ENCODE measurements at regions not wholly inside any gene's neighbourhood (a gene's known extent, or its start where the extent isn't known, plus 50 kb on each side); places are given as distances from the start of the nearest gene placed in this dataset.

DNA sequence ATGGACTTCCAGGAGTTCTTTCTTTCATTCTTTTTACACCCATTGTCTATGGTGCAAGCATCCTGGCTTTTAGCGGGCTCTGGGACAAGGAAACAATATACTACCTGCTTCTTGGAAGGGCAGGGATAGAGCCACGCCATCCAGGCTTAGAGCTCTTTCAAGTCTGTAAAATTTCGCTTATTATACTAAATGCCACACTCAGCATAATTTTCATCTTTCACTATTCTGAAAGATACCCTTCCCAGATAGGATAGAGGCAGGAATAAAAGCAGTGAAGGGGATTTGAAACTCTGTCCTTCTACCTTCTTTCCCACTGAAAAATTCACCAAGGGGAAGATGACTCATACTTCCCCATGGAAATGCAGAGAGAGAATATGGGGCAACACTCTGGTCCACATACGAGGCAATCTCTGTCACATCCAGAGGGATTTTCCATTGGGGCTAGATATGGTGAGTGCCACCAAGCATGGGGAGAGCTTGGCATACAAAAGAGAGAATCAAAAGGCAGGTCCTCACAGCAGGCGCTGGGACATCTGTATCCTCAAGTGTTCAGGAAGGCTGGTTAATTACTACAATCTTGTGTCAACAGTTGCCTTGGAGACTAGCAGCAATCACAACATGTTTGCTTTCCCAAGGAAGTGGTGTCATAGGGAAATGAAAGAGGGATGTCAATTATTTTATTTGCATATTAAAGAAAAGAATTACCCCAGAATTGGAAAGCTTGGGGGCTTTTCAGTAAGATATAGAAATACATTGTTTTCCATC is 127.6 kb downstream of the TDRD15 start:
- TF ChIP-seq, protein P1, sequence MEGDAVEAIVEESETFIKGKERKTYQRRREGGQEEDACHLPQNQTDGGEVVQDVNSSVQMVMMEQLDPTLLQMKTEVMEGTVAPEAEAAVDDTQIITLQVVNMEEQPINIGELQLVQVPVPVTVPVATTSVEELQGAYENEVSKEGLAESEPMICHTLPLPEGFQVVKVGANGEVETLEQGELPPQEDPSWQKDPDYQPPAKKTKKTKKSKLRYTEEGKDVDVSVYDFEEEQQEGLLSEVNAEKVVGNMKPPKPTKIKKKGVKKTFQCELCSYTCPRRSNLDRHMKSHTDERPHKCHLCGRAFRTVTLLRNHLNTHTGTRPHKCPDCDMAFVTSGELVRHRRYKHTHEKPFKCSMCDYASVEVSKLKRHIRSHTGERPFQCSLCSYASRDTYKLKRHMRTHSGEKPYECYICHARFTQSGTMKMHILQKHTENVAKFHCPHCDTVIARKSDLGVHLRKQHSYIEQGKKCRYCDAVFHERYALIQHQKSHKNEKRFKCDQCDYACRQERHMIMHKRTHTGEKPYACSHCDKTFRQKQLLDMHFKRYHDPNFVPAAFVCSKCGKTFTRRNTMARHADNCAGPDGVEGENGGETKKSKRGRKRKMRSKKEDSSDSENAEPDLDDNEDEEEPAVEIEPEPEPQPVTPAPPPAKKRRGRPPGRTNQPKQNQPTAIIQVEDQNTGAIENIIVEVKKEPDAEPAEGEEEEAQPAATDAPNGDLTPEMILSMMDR (IDR thresholded peaks at IDR 0.05): no peak
- TF ChIP-seq POLR2AphosphoS5 (IDR thresholded peaks at IDR 0.05): no peak
- no peak for TF ChIP-seq POLR2A (IDR thresholded peaks at IDR 0.05)
